DOHH2 (cell line): ENCODE measurements at regions not wholly inside any gene's neighbourhood (a gene's known extent, or its start where the extent isn't known, plus 50 kb on each side); places are given as distances from the start of the nearest gene placed in this dataset.

ENCODE experiments used
- EZH2phosphoT487 ChIP-seq: fragments of 200-600 bp; sonication (generic); IDR thresholded peaks from 2 replicates; pipeline ENCODE4 v1.6.1; 2017; ENCODE audit warnings: borderline replicate concordance, mild to moderate bottlenecking, antibody characterized with exemption, low read length, moderate library complexity, mixed read lengths
- TF ChIP-seq, protein P1 (sequence below): fragments of 200-600 bp; sonication (generic); IDR thresholded peaks from one replicate; pipeline ENCODE4 v1.5.1; 2014; ENCODE audit warnings: antibody characterized with exemption, mild to moderate bottlenecking, low read depth, low read length; ENCODE audit not compliant: poor library complexity, severe bottlenecking

DNA sequence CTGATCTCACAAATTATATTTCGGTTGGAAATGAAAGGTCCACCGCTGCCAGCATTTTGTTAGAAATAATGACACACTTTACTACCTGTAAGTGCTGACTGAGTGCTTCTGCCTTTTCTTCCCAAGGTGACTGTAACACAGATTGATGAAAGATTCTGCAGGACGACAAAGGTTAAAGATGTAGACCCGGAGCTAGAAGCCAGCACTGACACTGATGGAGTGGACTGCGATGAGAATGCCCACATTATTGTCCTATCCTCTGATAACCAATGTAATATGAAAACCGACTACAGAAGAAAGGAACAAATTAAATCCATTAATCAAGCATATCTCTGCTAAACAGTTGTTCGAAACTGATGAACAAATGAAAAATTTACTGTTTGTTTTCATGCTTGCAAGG is 666.5 kb downstream of the GBE1 start:
- TF ChIP-seq, protein P1, sequence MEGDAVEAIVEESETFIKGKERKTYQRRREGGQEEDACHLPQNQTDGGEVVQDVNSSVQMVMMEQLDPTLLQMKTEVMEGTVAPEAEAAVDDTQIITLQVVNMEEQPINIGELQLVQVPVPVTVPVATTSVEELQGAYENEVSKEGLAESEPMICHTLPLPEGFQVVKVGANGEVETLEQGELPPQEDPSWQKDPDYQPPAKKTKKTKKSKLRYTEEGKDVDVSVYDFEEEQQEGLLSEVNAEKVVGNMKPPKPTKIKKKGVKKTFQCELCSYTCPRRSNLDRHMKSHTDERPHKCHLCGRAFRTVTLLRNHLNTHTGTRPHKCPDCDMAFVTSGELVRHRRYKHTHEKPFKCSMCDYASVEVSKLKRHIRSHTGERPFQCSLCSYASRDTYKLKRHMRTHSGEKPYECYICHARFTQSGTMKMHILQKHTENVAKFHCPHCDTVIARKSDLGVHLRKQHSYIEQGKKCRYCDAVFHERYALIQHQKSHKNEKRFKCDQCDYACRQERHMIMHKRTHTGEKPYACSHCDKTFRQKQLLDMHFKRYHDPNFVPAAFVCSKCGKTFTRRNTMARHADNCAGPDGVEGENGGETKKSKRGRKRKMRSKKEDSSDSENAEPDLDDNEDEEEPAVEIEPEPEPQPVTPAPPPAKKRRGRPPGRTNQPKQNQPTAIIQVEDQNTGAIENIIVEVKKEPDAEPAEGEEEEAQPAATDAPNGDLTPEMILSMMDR: no peak
- no peak for TF ChIP-seq EZH2phosphoT487
